HG03558 (cell line): ENCODE measurements at regions not wholly inside any gene's neighbourhood (a gene's known extent, or its start where the extent isn't known, plus 50 kb on each side); places are given as distances from the start of the nearest gene placed in this dataset.

Experiments
- ATAC-seq: cut with Tn5 transposase; IDR thresholded peaks from one replicate; pipeline ENCODE4 v1.9.1; 2021; ENCODE audit warnings: moderate number of reproducible peaks; ENCODE audit not compliant: unreplicated experiment; ENCODE audit errors: extremely low read depth

DNA sequence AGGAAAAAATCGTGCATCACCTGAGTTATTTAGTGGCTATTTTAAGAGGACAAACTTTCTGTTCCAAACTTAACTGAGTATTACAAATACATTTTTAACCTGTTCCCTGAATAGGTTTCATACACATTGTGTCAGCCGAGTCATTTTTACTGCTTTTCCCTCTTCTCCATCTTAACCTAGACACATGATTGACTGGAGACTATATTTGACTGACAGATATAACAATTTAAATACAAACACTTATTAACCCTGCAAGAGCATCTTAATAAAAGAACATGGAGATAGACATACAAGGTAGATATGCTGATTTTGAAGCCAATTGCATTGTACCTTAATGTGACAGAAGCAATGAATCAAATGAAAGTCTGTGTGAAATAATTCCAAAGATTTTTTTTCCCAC is 810.5 kb upstream of the ARPP21 start:
- ATAC-seq: no peak

DNA sequence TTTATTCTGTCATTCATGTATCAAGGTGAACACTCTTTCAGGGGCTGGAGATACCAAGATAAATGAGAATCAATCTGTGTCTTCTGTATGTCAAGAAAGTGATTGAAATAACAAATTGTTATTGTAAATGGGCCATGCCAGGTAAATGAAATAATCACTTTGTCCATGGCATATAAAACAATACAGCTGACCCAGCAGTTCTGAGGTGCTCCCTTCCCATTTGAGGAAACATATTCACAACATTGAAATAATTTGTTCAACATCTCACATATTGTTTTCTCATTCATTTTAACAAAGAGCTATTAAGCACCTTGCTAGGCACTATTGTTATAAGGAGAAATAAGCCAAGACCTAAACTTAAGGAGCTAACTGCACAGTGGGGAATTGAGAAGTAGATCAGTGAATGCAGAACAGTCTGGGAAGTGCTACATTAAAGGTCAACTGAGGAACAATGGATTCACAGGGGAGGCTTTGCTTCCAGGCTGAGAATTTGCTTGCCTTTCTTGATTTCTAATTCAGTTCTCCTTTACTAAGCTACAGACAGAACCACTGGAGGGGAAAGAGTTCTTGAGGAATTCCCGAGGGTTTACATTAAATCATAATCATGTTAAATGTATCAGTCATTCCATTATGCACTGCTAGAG is 806.3 kb upstream of the ARPP21 start:
- no peak for ATAC-seq

DNA sequence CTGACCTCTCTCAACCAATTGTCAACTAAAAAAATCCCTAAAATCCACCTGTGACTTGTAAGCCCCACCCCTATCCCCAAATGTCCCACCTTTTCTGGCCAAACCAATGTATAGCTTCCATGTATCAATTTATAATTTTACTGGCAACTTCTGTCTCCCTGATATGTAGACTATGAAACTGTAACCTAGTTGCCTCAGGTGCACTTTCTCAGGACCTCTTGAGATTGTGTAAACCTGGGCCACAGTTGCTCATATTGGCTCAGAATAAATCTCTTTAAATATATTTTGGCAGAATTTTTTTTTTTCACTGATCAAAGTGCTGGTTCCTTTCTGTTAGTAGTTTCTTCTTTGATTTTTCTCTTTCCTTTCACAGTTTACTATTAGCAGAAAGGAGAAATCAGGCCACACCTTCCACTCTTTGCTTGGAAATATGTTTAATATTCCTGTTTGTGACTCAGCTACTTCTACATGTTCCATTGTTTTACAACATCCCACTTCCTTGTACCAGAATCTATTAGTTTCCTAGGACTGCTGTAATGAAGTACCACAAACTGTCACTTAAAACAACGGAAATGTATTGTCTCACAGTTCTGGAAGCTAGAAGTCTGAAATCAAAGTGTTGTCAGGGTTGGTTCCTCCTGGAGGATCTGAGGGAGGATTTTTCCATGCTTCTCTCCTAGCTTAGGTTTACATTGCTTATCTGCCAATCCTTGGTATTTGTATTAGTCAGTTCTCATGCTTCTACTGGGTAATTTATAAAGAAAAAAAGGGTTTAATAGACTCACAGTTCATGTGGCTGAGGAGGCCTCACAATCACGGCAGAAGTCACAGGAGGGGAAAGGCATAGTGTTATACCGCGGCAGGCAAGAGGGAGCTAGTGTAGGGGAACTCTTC is 801.2 kb upstream of the ARPP21 start:
- no peak for ATAC-seq

DNA sequence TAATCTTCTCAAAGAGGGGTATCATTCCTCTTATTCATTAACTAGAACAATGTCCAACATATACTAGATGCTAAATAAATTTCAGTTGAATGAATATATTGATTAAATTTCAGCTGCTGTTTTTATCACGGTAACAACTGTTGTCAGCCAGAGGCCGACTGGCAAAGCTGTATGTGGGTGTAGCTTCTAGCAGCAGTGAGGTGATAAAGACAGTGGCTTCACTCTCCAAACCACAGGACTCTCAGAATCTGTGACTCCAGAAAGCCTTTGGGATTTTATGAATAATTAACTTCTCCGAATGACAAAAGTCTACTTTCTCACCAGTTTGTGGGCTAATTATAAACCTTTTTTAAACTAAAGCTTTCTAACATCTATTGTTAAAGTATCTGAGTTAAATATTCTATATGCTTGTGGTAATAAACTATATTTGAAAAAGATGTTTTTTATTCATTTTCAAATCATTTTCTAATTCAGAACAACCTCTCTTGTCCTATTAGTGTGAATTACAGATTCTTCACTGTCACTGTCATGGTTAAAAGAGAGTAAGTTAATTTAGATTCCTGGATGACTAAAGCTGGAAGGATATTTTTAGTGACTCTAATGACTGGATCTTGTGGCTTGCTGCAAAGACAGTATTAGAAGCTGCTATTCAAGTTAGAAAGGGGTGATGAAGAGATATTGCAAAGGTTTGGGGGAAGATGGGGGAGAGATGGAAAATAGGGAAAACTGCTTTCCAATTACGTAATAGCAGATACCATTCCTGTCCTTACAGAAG is 796.4 kb upstream of the ARPP21 start:
- no peak for ATAC-seq

DNA sequence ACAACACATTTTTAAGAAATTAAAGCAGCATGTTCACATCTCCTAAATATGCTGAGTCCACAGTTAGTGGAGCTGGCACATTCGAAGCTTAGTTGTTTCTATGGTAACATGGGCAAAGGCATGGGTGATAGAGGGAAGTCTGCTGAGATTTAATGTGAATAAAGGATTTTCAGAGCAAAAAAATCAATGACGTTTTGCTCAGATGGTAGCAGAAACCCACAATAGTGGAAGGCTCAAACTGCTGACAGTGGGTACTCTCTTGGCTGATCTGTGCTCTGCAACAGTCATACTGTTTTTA is 795.1 kb upstream of the ARPP21 start:
- no peak for ATAC-seq

DNA sequence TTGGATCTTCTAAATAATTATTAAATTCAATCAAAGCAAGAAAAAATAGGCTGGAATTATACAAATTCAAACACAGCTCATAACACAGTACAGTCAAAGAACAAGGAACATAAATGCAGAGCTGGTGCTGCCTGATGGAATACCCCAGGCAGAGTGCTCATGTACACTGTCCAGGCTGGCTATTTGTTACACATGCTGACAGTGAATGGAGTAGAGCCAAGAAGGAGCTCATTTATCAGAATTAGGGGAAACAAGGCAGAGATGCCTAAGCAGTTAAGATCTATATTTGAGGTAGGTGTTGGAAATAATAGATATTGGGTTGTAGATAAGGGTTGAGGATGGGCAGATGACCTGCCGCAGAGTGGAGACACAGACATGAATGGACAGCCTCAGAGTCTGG is 788.2 kb upstream of the ARPP21 start:
- no peak for ATAC-seq

DNA sequence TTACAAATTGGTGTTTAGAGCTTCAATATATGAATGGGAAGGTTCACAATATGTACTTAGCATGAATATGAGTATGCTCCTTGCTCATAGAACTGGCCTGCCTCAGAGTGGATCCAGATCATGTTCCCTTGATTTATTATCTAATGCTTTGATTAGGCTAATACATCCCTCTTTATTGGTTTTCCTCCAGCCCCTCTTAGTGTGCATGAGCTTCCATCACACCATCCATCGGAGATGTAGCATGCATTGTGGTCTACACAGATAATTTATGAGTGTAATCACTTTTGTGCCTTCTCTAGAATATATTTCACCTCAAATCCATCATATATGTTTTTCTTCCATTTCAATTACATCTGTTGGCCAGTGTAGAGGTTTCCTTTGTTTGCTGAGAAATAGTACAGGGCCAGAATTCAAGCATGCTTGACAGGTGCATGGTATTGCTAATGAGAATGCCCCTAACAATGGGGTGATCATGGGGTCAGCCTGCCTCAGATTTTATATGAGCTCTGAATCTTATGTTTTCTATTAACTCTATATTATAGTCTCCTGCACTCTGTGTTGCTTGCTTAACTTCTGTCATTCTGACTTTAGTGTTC is 786.4 kb upstream of the ARPP21 start:
- no peak for ATAC-seq

DNA sequence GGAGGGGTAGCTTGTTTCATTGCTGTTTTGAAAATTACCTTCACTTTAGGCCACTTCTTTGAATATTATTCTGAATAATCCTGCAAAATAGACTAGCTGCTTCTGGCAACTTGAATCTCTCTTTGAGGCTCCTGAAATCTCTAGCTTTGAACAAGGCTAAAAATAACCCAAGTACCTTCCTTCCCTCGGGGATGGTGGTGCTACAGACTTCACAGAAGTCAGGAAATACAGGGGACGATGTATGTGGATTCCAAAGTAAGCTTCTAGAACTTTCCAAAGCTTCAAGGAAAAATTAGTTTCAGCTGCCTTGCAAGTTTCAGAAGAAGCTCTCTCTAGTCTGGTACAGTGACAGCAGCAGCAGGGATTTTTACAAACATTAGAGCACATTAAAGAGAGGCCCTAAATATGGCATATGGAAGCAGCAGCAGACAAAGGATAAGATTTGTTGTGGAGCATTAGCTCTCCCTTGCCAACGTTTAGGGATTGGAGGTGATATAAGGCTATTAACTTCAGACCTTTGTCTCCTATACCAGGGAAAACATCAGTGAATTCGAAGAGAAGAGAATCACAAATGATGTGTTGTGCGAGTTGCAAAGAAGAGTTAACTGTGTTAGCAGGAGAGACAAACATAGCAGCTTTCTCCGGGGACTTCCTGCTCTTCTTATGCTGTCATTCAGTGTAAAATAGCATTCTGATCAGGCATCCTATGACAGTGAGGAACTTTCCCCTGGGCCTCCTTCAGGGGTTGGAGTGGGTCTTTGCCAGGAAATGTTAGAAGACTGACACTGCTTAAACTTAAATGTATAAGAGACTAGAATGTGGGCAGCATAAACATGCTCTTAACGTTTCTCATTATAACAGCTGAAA is 783.0 kb upstream of the ARPP21 start:
- no peak for ATAC-seq

DNA sequence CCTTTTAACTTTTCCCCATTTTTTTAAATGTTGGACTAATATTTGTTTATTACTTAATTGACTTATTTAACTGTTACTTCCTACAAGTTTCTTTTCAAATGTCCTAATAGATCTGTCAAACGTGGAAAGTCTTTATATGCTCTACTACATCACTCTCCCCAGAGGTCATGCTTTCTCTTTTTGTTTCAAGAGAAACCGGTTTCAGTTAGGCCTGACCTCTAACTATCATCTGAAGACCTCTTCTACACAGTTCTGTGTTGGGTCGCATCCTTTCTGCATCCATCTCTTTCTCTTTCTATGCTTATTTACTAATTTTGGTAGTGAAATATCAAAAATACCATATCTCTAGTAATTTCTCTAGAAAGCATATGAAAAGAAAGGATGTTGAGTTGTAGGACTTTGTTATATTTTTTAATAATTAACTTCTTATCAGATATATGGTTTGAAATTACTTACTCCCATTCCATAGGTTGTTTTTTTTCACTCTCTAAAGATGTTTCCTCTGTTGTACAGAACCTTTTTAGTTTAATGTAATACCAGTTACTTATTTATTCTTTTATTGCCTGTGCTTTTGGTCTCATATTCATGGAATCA is 781.2 kb upstream of the ARPP21 start:
- no peak for ATAC-seq

DNA sequence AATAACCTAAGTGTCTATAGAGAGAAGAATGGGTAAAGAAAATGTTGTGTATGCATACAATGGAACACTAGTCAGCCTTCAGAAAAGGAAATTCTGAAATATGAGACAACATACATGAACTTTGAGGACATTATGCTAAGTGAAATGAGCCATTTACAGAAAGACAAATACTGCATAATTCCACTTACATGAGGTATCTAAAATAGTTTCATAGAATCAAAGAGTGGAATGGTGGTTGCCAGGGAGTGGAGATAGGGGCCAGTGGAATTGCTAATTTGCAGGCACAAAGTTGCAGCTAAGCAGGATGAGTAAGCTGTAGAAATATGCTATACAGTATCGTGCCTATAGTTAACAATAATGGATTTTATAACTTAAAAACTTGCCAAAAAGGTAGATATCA is 779.6 kb upstream of the ARPP21 start:
- ATAC-seq: no peak

DNA sequence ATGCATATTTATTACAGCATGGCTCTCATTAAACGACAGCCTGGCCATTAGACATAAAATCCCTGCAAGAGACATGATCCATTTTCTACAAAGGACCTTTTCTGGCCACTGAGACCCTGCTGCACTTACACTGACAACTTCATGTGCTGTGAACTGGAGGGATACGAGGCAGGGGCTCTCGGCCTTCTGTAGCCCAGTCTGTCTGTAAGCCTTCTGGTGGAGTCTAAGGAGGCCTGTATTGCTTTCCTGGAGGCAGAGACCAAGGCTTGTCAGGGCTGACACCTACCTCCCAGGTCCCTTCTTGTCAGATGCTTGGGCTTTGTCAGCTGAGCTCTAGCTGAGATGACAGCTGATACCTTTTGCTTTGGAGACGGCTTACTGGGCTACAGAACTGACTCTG is 776.9 kb upstream of the ARPP21 start:
- ATAC-seq: no peak

DNA sequence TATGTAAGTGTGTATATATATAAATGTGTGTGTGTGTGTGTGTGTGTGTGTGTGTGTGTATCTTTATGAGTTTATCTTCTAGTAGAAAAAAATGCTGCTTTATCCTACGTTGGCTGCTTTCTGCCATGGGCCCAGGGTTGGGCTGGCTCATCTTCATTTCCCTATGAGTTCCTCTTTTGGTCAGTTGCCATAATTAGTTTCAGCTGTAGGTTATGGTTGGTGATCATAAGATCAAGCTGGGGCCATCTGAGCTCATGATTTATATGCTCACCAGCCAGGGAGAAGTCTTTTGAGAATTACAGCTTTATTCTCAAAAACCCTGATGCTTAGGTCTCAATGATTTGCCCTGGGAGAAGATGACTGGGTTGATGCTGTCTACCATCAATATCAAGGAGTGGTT is 775.8 kb upstream of the ARPP21 start:
- no peak for ATAC-seq

DNA sequence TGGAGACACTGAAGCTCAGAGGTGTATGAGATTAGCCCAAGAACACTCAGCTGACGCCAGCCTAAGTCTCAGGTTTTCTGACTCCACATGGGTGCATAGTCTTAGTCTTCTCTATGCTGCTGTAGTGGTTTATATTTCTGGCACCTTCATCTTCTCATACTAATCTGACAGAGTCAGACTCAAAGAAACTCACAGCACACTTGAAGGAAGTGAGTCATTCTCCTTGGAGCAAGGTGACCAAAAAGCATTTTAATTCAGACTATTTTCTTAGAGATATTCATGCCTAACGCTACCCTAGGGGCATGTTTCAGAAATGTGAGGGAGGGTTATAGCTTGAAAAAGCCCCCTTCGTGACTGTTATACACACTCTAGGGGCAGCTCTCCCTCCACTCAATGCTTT is 775.3 kb upstream of the ARPP21 start:
- no peak for ATAC-seq

DNA sequence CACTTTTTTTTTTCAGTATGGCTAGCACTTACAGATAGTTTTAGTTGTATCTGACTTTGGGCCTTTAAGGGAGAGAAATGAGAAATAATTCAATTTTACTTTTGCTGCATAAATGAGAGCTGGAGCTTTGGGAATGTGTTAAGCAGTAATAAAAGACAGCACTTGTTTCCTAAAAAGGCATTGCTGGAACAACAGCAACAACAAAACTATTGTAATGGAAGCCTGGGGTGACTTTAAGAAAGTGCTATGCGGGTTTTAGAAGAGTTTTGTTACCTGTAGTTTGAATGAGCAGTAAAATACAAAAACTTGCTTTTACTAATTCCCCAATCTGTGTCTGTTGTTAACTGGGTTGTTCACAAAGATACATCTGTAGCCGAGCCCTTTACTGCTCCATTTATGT is 774.0 kb upstream of the ARPP21 start:
- no peak for ATAC-seq

DNA sequence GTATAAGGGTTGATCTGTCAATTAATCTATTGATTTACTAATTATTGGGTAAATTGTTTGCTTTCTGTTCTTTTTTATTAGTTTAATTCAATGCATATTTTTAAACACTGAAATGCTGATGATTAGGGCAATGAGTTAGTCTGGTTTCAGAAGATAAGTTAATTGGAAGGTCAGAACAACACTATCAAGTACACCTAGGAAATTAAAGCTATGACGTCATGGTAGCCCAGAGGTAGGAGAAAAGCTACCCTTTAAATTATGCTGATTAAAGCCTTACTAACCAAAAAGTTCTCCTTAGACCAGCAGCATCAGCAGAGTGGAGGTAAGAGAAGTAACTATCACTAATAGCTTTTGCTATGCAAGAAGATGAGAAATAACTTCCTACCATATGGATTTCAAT is 770.4 kb upstream of the ARPP21 start:
- no peak for ATAC-seq

DNA sequence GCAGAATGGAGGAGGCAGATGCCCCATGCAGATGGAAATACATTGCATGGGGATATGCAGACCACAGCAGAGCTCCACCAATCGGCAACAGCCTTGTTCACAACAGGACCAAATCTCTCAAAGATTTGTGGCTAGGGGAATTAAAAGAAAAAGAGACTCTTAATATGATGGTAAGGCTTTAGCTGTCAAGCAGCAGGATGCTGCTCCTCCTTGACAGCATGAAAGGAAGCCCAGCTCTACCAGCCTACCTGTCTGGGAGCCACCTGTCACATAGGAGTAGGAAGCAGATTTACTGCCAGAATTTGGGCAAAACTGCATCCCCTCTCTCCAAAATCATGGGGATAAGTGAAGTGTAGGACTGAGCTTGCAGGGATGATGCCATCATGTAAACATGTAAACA is 769.6 kb upstream of the ARPP21 start:
- ATAC-seq: no peak

DNA sequence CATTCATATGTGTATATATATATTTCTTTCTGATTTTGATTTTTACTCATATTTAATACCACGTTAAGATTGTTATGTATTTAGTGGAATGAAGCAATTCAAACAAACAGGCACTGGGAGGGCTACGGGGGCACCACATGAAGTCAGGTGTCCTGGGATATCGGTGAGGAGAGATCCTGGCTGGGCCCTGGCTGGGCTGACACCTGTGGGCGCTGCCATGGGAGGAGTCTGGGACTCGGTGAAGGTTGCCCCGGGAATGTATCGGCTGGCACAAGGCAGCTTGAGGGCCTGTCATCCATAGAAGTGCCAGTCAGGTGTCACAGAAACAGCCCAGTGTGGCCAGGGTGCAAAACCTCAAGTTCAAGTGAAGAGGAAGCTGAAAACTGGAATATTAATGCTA is 766.9 kb upstream of the ARPP21 start:
- ATAC-seq: no peak

DNA sequence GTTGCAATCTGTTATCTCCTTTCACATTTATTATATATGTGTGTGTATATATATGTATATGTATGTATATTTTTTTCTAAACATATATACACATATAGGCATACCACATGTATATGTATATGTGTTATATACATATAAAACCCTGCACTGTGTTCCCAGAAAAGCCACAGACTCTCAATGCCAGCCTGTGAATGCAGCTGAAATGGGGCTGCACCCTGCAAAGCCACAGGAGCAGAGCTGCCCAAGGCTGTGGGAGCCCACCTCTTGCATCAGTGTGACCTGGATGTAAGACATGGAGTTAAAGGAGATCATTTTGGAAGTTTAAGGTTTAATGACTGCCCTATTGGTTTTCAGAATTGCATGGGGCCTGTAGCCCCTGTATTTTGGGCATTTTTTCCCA is 762.3 kb upstream of the ARPP21 start:
- ATAC-seq: no peak

DNA sequence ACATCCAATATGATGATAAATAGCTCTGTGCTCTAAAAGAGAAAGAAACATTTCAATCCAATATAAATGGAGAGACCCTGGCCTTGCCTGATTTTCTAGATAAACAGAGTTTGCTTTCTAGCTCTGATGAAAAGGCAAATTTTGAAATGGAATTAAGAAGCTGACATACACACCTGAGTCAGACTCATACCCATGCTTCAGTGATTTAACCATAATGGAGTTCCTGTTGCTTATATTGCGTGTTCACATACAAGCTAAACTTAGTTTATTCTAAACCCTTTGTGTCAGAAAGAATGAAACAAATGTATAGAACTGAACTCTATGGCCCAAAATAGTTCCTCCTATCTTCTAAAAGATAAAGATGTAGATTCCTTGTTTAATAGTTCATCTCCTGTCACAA is 760.8 kb upstream of the ARPP21 start:
- ATAC-seq: no peak

DNA sequence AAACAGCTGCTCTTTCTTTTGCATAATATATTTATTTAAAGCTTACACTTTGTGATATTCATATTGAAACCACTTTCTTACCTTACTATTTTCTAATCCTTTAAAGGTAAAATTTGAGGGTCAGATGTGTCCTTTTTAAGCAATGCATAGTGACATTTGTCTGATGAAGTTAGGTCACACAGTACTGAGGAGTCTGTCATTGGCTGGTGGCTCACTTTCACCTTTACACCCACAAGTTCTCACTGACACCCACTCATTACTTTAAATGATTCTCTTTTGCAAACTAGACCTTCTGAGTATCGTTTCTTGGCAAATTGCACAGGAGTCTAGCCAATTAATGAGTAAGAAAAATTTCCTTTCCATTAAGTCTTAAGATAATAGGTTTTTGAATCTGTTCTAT is 758.3 kb upstream of the ARPP21 start:
- no peak for ATAC-seq
